AG04450 (cell line): ENCODE measurements at regions not wholly inside any gene's neighbourhood (a gene's known extent, or its start where the extent isn't known, plus 50 kb on each side); places are given as distances from the start of the nearest gene placed in this dataset.

Experiments
- CTCF ChIA-PET: fragments of 300-600, 350-600 bp; formaldehyde crosslinking; extraction: SDS; loops from one replicate; lab custom pipeline; 2022; ENCODE audit warnings: antibody characterized with exemption, inconsistent platforms; lab: Charles Lee
- POLR2A ChIA-PET: fragments of 350-600 bp; formaldehyde crosslinking; extraction: SDS; loops from one replicate; lab custom pipeline; 2021; ENCODE audit warnings: antibody characterized with exemption, inconsistent platforms; lab: Yijun Ruan, JAX
- DNase-seq: peaks from one replicate; pipeline ENCODE4 v3.0.0-alpha.2; 2011; ENCODE audit warnings: low read depth, low spot score
- H3K27ac ChIP-seq: one replicate; pipeline ENCODE4 v1.5.1; 2012; ENCODE audit warnings: low read depth, low read length, control low read depth
- H3K27me3 ChIP-seq: one replicate; pipeline ENCODE4 v1.6.0; 2012; ENCODE audit warnings: low read length; ENCODE audit not compliant: control insufficient read depth, insufficient read depth
- H3K4me3 ChIP-seq: 2 replicates; pipeline ENCODE4 v1.5.1; 2011; ENCODE audit warnings: mild to moderate bottlenecking, low read depth, low read length, control low read depth
- H3K9me3 ChIP-seq: 2 replicates; pipeline ENCODE4 v1.5.1; 2012; ENCODE audit warnings: low read length; ENCODE audit not compliant: control insufficient read depth, insufficient read depth
- CTCF ChIP-seq: IDR thresholded peaks from 2 replicates; pipeline ENCODE4 v1.5.1; 2011; ENCODE audit warnings: low read depth, low read length, control low read depth, inconsistent platforms

GRCh38 chr6:139584599-139584998 is 210.2 kb upstream of the CITED2 start:
- Histone ChIP-seq H3K27me3 (no peaks in the 10 kb centered on the region), H3K4me3 (no peak overlapping the region), H3K9me3 (no peaks in the 10 kb centered on the region), H3K27ac (no peak overlapping the region)
- no peak for TF ChIP-seq CTCF
- ChIA-PET CTCF (no interaction called here), POLR2A (no interaction called here)
- DNase-seq: no peak

GRCh38 chr6:139583420-139583819 is 209.0 kb upstream of the CITED2 start:
- POLR2A ChIA-PET: no interaction called here

GRCh38 chr6:139582956-139583355 is 208.5 kb upstream of the CITED2 start:
- ChIA-PET CTCF (no interaction called here), POLR2A (no interaction called here)
- H3K27me3 ChIP-seq: no peaks in the 10 kb centered on the region
- no peak overlapping the region for H3K27ac ChIP-seq
- no peak for DNase-seq
- TF ChIP-seq CTCF: no peak
- H3K9me3 ChIP-seq: no peaks in the 10 kb centered on the region
- no peak overlapping the region for H3K4me3 ChIP-seq

More at GRCh38 chr6:139583420-139583819, 209.0 kb upstream of the CITED2 start:
- TF ChIP-seq CTCF: no peak
- no peak overlapping the region for H3K27ac ChIP-seq
- no peak overlapping the region for H3K4me3 ChIP-seq
- CTCF ChIA-PET: no interaction called here
- DNase-seq: no peak
- no peaks in the 10 kb centered on the region for H3K9me3 ChIP-seq
- no peaks in the 10 kb centered on the region for H3K27me3 ChIP-seq

GRCh38 chr6:139581485-139581865 is 207.0 kb upstream of the CITED2 start:
- no peak for DNase-seq
- Histone ChIP-seq H3K27ac (no peak overlapping the region), H3K4me3 (no peak overlapping the region), H3K27me3 (no peaks in the 10 kb centered on the region), H3K9me3 (no peaks in the 10 kb centered on the region)
- TF ChIP-seq CTCF: no peak
- POLR2A ChIA-PET: no interaction called here
- CTCF ChIA-PET: no interaction called here

- Histone ChIP-seq H3K27me3 (no peaks in the 10 kb centered on the region), H3K4me3 (no peak overlapping the region), H3K9me3 (no peaks in the 10 kb centered on the region), H3K27ac (no peak overlapping the region)
- DNase-seq: no peak
- ChIA-PET POLR2A (no interaction called here), CTCF (no interaction called here)
- TF ChIP-seq CTCF: no peak
Observed at GRCh38 chr6:139580592-139581484, 206.4 kb upstream of the CITED2 start.
